HCT116 (cell line): ENCODE measurements at regions not wholly inside any gene's neighbourhood (a gene's known extent, or its start where the extent isn't known, plus 50 kb on each side); places are given as distances from the start of the nearest gene placed in this dataset.

ENCODE experiments used
- CTCF ChIP-seq, 3 experiments: fragments of 200-600 bp in 1 of 3; sonication (generic) in 1 of 3; IDR thresholded peaks in 2 of 3; conservative IDR thresholded peaks in 1 of 3; 2 replicates each; pipeline ENCODE4 v1.5.1; 2012 to 2017; ENCODE audit warnings: low read depth in 2 of 3, low read length in 2 of 3, antibody characterized with exemption in 1 of 3, borderline replicate concordance in 1 of 3, control low read depth in 1 of 3, mild to moderate bottlenecking in 1 of 3, mixed read lengths in 1 of 3, mixed run types in 1 of 3, moderate library complexity in 1 of 3; ENCODE audit not compliant: insufficient read depth in 1 of 3
- ELF1 ChIP-seq: IDR thresholded peaks from 2 replicates; pipeline ENCODE4 v1.6.1; 2012; ENCODE audit warnings: low read depth, borderline replicate concordance
- EZH2 ChIP-seq: fragments of 200-600 bp; sonication (generic); IDR thresholded peaks from 2 replicates; pipeline ENCODE4 v1.6.1; 2017; ENCODE audit warnings: antibody characterized with exemption, mixed run types
- EZH2phosphoT487 ChIP-seq: fragments of 200-600 bp; IDR thresholded peaks from 2 replicates; pipeline ENCODE4 v1.6.1; 2018; ENCODE audit warnings: antibody characterized with exemption, borderline replicate concordance
- JUND ChIP-seq: IDR thresholded peaks from 2 replicates; pipeline ENCODE4 v1.6.1; 2012
- MAX ChIP-seq: IDR thresholded peaks from 2 replicates; pipeline ENCODE4 v1.6.1; 2012
- POLR2A ChIP-seq: IDR thresholded peaks from 2 replicates; pipeline ENCODE4 v1.7.0; 2011; ENCODE audit warnings: borderline replicate concordance; ENCODE audit not compliant: insufficient read depth, insufficient read length; ENCODE audit errors: extremely low read depth
- POLR2AphosphoS5 ChIP-seq: IDR thresholded peaks from 2 replicates; pipeline ENCODE4 v1.6.1; 2011; ENCODE audit warnings: mild to moderate bottlenecking, low read depth, low read length, moderate library complexity
- REST ChIP-seq: IDR thresholded peaks from 2 replicates; pipeline ENCODE4 v1.6.1; 2012; ENCODE audit warnings: low read depth
- SIN3A ChIP-seq: IDR thresholded peaks from 2 replicates; pipeline ENCODE4 v1.6.1; 2012; ENCODE audit warnings: low read depth
- TCF7L2 ChIP-seq: IDR thresholded peaks from 2 replicates; pipeline ENCODE4 v1.7.0; 2011; ENCODE audit warnings: borderline replicate concordance, inconsistent platforms; ENCODE audit not compliant: insufficient read depth, insufficient read length; ENCODE audit errors: extremely low read depth
- YY1 ChIP-seq: IDR thresholded peaks from 2 replicates; pipeline ENCODE4 v1.6.1; 2011; ENCODE audit warnings: low read length, low read depth, moderate library complexity, mild to moderate bottlenecking; ENCODE audit not compliant: insufficient replicate concordance; ENCODE audit errors: extremely low read depth
- ZFX ChIP-seq: fragments of 450-650 bp; IDR thresholded peaks from 2 replicates; pipeline ENCODE4 v1.6.1; 2017
- ZNF274 ChIP-seq: fragments of 200-500 bp; sonication (Bioruptor generic); IDR thresholded peaks from 2 replicates; pipeline ENCODE4 v1.6.1; 2014; ENCODE audit warnings: mild to moderate bottlenecking, low read depth, low read length, inconsistent platforms

DNA sequence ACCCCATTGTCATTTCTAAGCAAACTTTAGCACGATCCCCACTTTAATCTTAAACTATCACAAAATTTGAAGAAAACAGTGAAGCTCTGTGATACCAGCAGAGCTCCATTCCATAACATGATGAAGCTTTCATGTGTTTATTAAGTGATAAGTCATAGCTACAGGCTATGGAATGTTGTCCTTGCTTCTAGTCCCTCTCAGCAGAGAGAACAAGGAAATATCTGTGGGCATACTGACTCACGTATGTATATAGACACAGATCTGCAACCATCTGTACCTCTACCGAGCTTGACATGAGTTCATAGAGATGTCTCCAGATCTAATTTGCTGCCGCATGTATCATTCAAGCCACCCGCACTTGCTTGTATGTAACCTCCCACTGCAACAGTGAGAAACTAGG, 588.9 kb downstream of the ETS1 start:
- TF ChIP-seq CTCF (IDR thresholded peaks at IDR 0.05 in 2 of 3, conservative IDR thresholded peaks at IDR 0.05 in 1 of 3; ENCODE audit: borderline replicate concordance in 1 of 3, insufficient read depth in 1 of 3, low read depth in 2 of 3, low read length in 2 of 3) (no peak), POLR2AphosphoS5 (no peak), POLR2A (no peak), EZH2 (no peak), YY1 (no peak), ZNF274 (no peak), MAX (no peak), REST (no peak), EZH2phosphoT487 (no peak), ELF1 (no peak), TCF7L2 (no peak), SIN3A (no peak), JUND (no peak), ZFX (no peak)
